HCT116 (cell line): ENCODE measurements at regions not wholly inside any gene's neighbourhood (a gene's known extent, or its start where the extent isn't known, plus 50 kb on each side); places are given as distances from the start of the nearest gene placed in this dataset.

Source experiments
- ATAC-seq: fragments of 200-7000 bp; cut with Tn5 transposase; 2 replicates; pipeline ENCODE4 v1.9.1; 2020; ENCODE audit warnings: mild to moderate bottlenecking, moderate library complexity
- BruUV-seq: library from RNA; stranded (reverse); fragments of 400-500 nt; replicated peaks from 2 replicates; lab custom pipeline; 2021; lab: Mats Ljungman, UMichigan
- CTCF ChIA-PET: fragments of 300-600 bp; sonication (Branson Sonifier 250); formaldehyde crosslinking; loops from one replicate; lab custom pipeline; 2021; ENCODE audit warnings: antibody characterized with exemption; lab: Charles Lee
- POLR2A ChIA-PET: fragments of 300-600, 350-600 bp; sonication (Branson Sonifier 250); formaldehyde crosslinking; loops from one replicate; lab custom pipeline; 2021; ENCODE audit warnings: antibody characterized with exemption; lab: Charles Lee
- RAD21 ChIA-PET, 2 experiments: fragments of 300-600 bp; sonication (Branson Sonifier 250); formaldehyde crosslinking; loops; one replicate each; lab custom pipeline; 2023; ENCODE audit warnings: low total read pairs in 2 of 2; ENCODE audit not compliant: uncharacterized antibody in 2 of 2, unreplicated experiment in 2 of 2, low non-redundant PET in 1 of 2; lab: Charles Lee
- DNase-seq: peaks from one replicate; pipeline ENCODE4 v3.0.0-alpha.2; 2010; ENCODE audit warnings: low read depth, low spot score
- H2AFZ ChIP-seq: fragments of 200-600 bp; shearing (Covaris generic), sonication (generic); 2 replicates; pipeline ENCODE4 v1.6.1; 2017; ENCODE audit warnings: low read depth, mixed run types, mixed read lengths, antibody characterized with exemption, low read length; ENCODE audit not compliant: poor library complexity, severe bottlenecking
- H3K27ac ChIP-seq: 2 replicates; pipeline ENCODE4 v1.5.1; 2012; ENCODE audit warnings: low read depth, low read length
- H3K27me3 ChIP-seq: fragments of 200-600 bp; sonication (generic); 2 replicates; pipeline ENCODE4 v1.6.1; 2016; ENCODE audit warnings: mixed run types, low read length, mixed read lengths; ENCODE audit not compliant: insufficient read depth
- H3K36me3 ChIP-seq, 2 experiments: fragments of 200-500 bp in 1 of 2; fragments of 200-600 bp in 1 of 2; sonication (Bioruptor generic) in 1 of 2; sonication (generic) in 1 of 2; 2 replicates each; pipeline versions ENCODE4 v1.5.1 to v1.6.1; 2014 to 2016; ENCODE audit warnings: low read length in 2 of 2, inconsistent platforms in 1 of 2, mixed read lengths in 1 of 2, mixed run types in 1 of 2; ENCODE audit not compliant: insufficient read depth in 2 of 2, control insufficient read depth in 1 of 2
- H3K4me1 ChIP-seq, 2 experiments: fragments of 200-600 bp in 1 of 2; sonication (generic) in 1 of 2; 2 replicates each; pipeline versions ENCODE4 v1.5.1 to v1.6.1; 2012 to 2017; ENCODE audit warnings: low read length in 2 of 2, inconsistent platforms in 1 of 2, mild to moderate bottlenecking in 1 of 2, mixed read lengths in 1 of 2, mixed run types in 1 of 2, moderate library complexity in 1 of 2; ENCODE audit not compliant: insufficient read depth in 2 of 2, control insufficient read depth in 1 of 2
- H3K4me2 ChIP-seq: fragments of 200-600 bp; sonication (generic); 2 replicates; pipeline ENCODE4 v1.6.1; 2017; ENCODE audit warnings: mixed run types, low read length, mixed read lengths
- H3K4me3 ChIP-seq, 2 experiments: fragments of 200-600 bp in 1 of 2; sonication (generic) in 1 of 2; replicated peaks in 1 of 2; 2 replicates each; pipeline ENCODE4 v1.5.1; 2011 to 2016; ENCODE audit warnings: low read length in 2 of 2, control low read depth in 1 of 2, low read depth in 1 of 2, mild to moderate bottlenecking in 1 of 2, mixed read lengths in 1 of 2, mixed run types in 1 of 2
- H3K79me2 ChIP-seq: fragments of 200-600 bp; sonication (generic); 2 replicates; pipeline ENCODE4 v1.6.1; 2017; ENCODE audit warnings: mild to moderate bottlenecking, mixed run types, low read length, moderate library complexity, mixed read lengths; ENCODE audit not compliant: insufficient read depth
- H3K9ac ChIP-seq: fragments of 200-600 bp; sonication (generic); 2 replicates; pipeline ENCODE4 v1.6.1; 2016; ENCODE audit warnings: low read length, mixed read lengths
- H3K9me2 ChIP-seq: fragments of 200-600 bp; sonication (generic), shearing (Covaris generic); 2 replicates; pipeline ENCODE4 v1.6.1; 2017; ENCODE audit warnings: mixed run types, mild to moderate bottlenecking, moderate library complexity; ENCODE audit not compliant: insufficient read depth
- H3K9me3 ChIP-seq, 2 experiments: fragments of 200-500 bp in 1 of 2; fragments of 200-600 bp in 1 of 2; sonication (Bioruptor generic) in 1 of 2; sonication (generic) in 1 of 2; 2 replicates each; pipeline ENCODE4 v1.6.1; 2014 to 2017; ENCODE audit warnings: low read length in 2 of 2, mixed read lengths in 2 of 2, inconsistent platforms in 1 of 2, low read depth in 1 of 2, mild to moderate bottlenecking in 1 of 2, mixed run types in 1 of 2, moderate library complexity in 1 of 2; ENCODE audit not compliant: control insufficient read depth in 1 of 2, insufficient read depth in 1 of 2
- H4K20me1 ChIP-seq: fragments of 200-600 bp; sonication (generic), shearing (Covaris generic); 2 replicates; pipeline ENCODE4 v1.6.1; 2017; ENCODE audit warnings: mixed run types, mild to moderate bottlenecking, moderate library complexity; ENCODE audit not compliant: insufficient read depth
- EGR1 ChIP-seq: IDR thresholded peaks from 2 replicates; pipeline ENCODE4 v1.6.1; 2012; ENCODE audit warnings: low read depth
- ELF1 ChIP-seq: IDR thresholded peaks from 2 replicates; pipeline ENCODE4 v1.6.1; 2012; ENCODE audit warnings: low read depth, borderline replicate concordance
- EZH2phosphoT487 ChIP-seq: fragments of 200-600 bp; IDR thresholded peaks from 2 replicates; pipeline ENCODE4 v1.6.1; 2018; ENCODE audit warnings: antibody characterized with exemption, borderline replicate concordance
- POLR2A ChIP-seq: IDR thresholded peaks from 2 replicates; pipeline ENCODE4 v1.7.0; 2011; ENCODE audit warnings: borderline replicate concordance; ENCODE audit not compliant: insufficient read depth, insufficient read length; ENCODE audit errors: extremely low read depth
- RAD21 ChIP-seq: IDR thresholded peaks from 2 replicates; pipeline ENCODE4 v1.6.1; 2012; ENCODE audit warnings: low read depth, mild to moderate bottlenecking
- SIN3A ChIP-seq: IDR thresholded peaks from 2 replicates; pipeline ENCODE4 v1.6.1; 2012; ENCODE audit warnings: low read depth
- SP1 ChIP-seq: IDR thresholded peaks from 2 replicates; pipeline ENCODE4 v1.6.1; 2012; ENCODE audit warnings: low read depth
- SRF ChIP-seq: IDR thresholded peaks from 2 replicates; pipeline ENCODE4 v1.6.1; 2012; ENCODE audit warnings: low read depth
- TCF7L2 ChIP-seq: IDR thresholded peaks from 2 replicates; pipeline ENCODE4 v1.7.0; 2011; ENCODE audit warnings: borderline replicate concordance, inconsistent platforms; ENCODE audit not compliant: insufficient read depth, insufficient read length; ENCODE audit errors: extremely low read depth
- YY1 ChIP-seq: IDR thresholded peaks from 2 replicates; pipeline ENCODE4 v1.6.1; 2011; ENCODE audit warnings: low read length, low read depth, moderate library complexity, mild to moderate bottlenecking; ENCODE audit not compliant: insufficient replicate concordance; ENCODE audit errors: extremely low read depth
- ZFX ChIP-seq: fragments of 450-650 bp; IDR thresholded peaks from 2 replicates; pipeline ENCODE4 v1.6.1; 2017
- ZNF274 ChIP-seq: fragments of 200-500 bp; sonication (Bioruptor generic); IDR thresholded peaks from 2 replicates; pipeline ENCODE4 v1.6.1; 2014; ENCODE audit warnings: mild to moderate bottlenecking, low read depth, low read length, inconsistent platforms
- intact Hi-C: fragments of 100-400 bp; cut with micrococcal nuclease; formaldehyde crosslinking; loops from 2 replicates; pipeline ENCODE4 v1.10.0; 2022
- TF ChIP-seq, protein P1 (sequence below): IDR thresholded peaks from 2 replicates; pipeline ENCODE4 v1.6.1; 2012
- TF ChIP-seq, protein P2 (sequence below): IDR thresholded peaks from 2 replicates; pipeline ENCODE4 v1.6.1; 2012
- TF ChIP-seq, protein P3 (sequence below), 3 experiments: fragments of 200-600 bp in 1 of 3; sonication (generic) in 1 of 3; IDR thresholded peaks in 2 of 3; conservative IDR thresholded peaks in 1 of 3; 2 replicates each; pipeline ENCODE4 v1.5.1; 2012 to 2017; ENCODE audit warnings: low read depth in 2 of 3, low read length in 2 of 3, antibody characterized with exemption in 1 of 3, borderline replicate concordance in 1 of 3, control low read depth in 1 of 3, mild to moderate bottlenecking in 1 of 3, mixed read lengths in 1 of 3, mixed run types in 1 of 3, moderate library complexity in 1 of 3; ENCODE audit not compliant: insufficient read depth in 1 of 3
- TF ChIP-seq, protein P4 (sequence below): IDR thresholded peaks from 2 replicates; pipeline ENCODE4 v1.6.1; 2011; ENCODE audit warnings: mild to moderate bottlenecking, low read length, moderate library complexity; ENCODE audit not compliant: insufficient replicate concordance; ENCODE audit errors: extremely low read depth

DNA sequence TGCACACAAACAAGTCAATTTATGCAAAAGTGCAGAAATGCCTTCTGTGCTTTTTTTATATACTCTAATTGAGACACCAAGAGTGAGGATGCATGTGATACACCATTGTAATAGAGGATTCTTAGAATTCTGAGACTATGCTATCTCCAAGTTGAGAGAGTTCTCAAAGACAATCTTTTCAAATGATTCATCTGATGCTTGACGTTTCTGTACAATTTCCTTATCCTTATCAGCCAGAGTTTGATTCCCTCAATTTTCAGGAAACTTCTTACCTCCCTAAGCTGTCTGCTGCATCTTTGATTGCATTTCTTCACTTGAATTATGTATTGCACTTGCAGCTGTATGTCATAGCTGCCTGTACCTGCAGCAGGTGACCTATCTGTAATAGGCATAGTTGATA is 211.3 kb upstream of the SPAG17 start:
- Histone ChIP-seq H3K4me1 (no peaks in the 10 kb centered on the region), H3K9ac (no peak overlapping the region), H3K4me2 (no peak overlapping the region), H3K9me2 (no peaks in the 10 kb centered on the region), H4K20me1 (no peaks in the 10 kb centered on the region), H3K4me3 (no peak overlapping the region), H3K9me3 (no peaks in the 10 kb centered on the region; a peak in 1 of 4 replicates), H3K27me3 (no peaks in the 10 kb centered on the region), H2AFZ (no peak overlapping the region), H3K79me2 (no peaks in the 10 kb centered on the region), H3K36me3 (no peaks in the 10 kb centered on the region), H3K27ac (no peak overlapping the region)
- TF ChIP-seq SP1: no peak
- TF ChIP-seq, protein P1, sequence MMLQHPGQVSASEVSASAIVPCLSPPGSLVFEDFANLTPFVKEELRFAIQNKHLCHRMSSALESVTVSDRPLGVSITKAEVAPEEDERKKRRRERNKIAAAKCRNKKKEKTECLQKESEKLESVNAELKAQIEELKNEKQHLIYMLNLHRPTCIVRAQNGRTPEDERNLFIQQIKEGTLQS: no peak
- no peak for TF ChIP-seq RAD21
- TF ChIP-seq, protein P2, sequence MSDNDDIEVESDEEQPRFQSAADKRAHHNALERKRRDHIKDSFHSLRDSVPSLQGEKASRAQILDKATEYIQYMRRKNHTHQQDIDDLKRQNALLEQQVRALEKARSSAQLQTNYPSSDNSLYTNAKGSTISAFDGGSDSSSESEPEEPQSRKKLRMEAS: no peak
- no peak for TF ChIP-seq SIN3A
- no peak for TF ChIP-seq EZH2phosphoT487
- no peak for TF ChIP-seq SRF
- no peak for TF ChIP-seq EGR1
- TF ChIP-seq POLR2A: no peak
- ChIA-PET CTCF (no interaction called here), RAD21 (no interaction called here), POLR2A (no interaction called here)
- intact Hi-C loops: no loop called here
- DNase-seq (no peak), ATAC-seq (no peak)
- no TSS peak for BruUV-seq

DNA sequence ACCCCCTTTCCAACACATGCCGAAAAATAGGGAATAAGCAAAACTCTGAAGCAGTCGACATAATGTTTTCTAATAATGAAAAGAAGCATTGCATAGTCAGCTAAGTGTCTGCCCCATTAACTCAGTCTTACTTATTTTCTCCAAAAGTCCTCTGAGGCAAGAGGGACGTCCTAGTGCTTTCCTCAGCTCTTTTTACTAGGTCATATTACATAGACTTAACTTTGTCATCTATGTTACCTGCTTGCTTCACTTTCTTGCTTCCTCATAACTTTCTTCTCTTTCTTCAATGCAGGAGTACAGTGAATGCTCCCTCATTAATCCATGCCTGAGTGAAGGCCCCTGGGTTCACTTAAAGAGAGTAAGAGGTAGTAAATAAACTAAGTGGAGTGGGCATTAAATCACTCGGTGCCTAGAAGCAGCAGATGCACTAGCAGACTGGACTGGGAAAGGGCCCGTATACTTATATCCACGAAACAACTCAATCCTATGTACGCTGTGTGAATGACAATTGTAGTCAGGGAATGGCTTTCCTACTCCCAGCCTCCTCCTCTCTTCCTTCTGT is 210.5 kb upstream of the SPAG17 start:
- BruUV-seq: no TSS peak
- POLR2A ChIA-PET: no interaction called here
- DNase-seq (no peak), ATAC-seq (no peak)
- Histone ChIP-seq H3K9ac (no peak overlapping the region), H3K4me2 (no peak overlapping the region), H3K27me3 (no peaks in the 10 kb centered on the region), H4K20me1 (no peaks in the 10 kb centered on the region), H3K36me3 (no peaks in the 10 kb centered on the region), H3K4me1 (no peaks in the 10 kb centered on the region), H3K4me3 (no peak overlapping the region), H3K9me3 (no peaks in the 10 kb centered on the region; a peak in 1 of 4 replicates), H2AFZ (no peak overlapping the region), H3K9me2 (no peaks in the 10 kb centered on the region), H3K79me2 (no peaks in the 10 kb centered on the region), H3K27ac (no peak overlapping the region)
- intact Hi-C loops: no loop called here
- no peak for TF ChIP-seq SRF
- TF ChIP-seq, protein P3, sequence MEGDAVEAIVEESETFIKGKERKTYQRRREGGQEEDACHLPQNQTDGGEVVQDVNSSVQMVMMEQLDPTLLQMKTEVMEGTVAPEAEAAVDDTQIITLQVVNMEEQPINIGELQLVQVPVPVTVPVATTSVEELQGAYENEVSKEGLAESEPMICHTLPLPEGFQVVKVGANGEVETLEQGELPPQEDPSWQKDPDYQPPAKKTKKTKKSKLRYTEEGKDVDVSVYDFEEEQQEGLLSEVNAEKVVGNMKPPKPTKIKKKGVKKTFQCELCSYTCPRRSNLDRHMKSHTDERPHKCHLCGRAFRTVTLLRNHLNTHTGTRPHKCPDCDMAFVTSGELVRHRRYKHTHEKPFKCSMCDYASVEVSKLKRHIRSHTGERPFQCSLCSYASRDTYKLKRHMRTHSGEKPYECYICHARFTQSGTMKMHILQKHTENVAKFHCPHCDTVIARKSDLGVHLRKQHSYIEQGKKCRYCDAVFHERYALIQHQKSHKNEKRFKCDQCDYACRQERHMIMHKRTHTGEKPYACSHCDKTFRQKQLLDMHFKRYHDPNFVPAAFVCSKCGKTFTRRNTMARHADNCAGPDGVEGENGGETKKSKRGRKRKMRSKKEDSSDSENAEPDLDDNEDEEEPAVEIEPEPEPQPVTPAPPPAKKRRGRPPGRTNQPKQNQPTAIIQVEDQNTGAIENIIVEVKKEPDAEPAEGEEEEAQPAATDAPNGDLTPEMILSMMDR (IDR thresholded peaks at IDR 0.05 in 2 of 3, conservative IDR thresholded peaks at IDR 0.05 in 1 of 3; ENCODE audit: borderline replicate concordance in 1 of 3, insufficient read depth in 1 of 3, low read depth in 2 of 3, low read length in 2 of 3): no peak
- no peak for TF ChIP-seq POLR2A
- no peak for TF ChIP-seq ELF1
- no peak for TF ChIP-seq YY1
- TF ChIP-seq, protein P4, sequence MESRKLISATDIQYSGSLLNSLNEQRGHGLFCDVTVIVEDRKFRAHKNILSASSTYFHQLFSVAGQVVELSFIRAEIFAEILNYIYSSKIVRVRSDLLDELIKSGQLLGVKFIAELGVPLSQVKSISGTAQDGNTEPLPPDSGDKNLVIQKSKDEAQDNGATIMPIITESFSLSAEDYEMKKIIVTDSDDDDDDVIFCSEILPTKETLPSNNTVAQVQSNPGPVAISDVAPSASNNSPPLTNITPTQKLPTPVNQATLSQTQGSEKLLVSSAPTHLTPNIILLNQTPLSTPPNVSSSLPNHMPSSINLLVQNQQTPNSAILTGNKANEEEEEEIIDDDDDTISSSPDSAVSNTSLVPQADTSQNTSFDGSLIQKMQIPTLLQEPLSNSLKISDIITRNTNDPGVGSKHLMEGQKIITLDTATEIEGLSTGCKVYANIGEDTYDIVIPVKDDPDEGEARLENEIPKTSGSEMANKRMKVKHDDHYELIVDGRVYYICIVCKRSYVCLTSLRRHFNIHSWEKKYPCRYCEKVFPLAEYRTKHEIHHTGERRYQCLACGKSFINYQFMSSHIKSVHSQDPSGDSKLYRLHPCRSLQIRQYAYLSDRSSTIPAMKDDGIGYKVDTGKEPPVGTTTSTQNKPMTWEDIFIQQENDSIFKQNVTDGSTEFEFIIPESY: no peak
- no peak for TF ChIP-seq ZFX
- TF ChIP-seq TCF7L2: no peak
- no peak for TF ChIP-seq ZNF274
- TF ChIP-seq, protein P2: no peak
- CTCF ChIA-PET: no interaction called here
- RAD21 ChIA-PET: no interaction called here
